Osteocyte (in vitro differentiated cells): ENCODE measurements at regions not wholly inside any gene's neighbourhood (a gene's known extent, or its start where the extent isn't known, plus 50 kb on each side); places are given as distances from the start of the nearest gene placed in this dataset.

Experiments used
- DNase-seq: peaks from one replicate; pipeline ENCODE4 v3.0.0; 2021; ENCODE audit warnings: mixed read lengths; ENCODE audit not compliant: unreplicated experiment; ENCODE audit errors: extremely low spot score
- H3K27ac Mint-ChIP-seq: one replicate; pipeline ENCODE4 v1.8.0; 2021; ENCODE audit warnings: mild to moderate bottlenecking, mixed read lengths; ENCODE audit not compliant: unreplicated experiment
- H3K27me3 Mint-ChIP-seq: one replicate; pipeline ENCODE4 v1.8.0; 2021; ENCODE audit warnings: mixed read lengths; ENCODE audit not compliant: unreplicated experiment
- H3K36me3 Mint-ChIP-seq: one replicate; pipeline ENCODE4 v1.8.0; 2021; ENCODE audit warnings: mixed read lengths; ENCODE audit not compliant: unreplicated experiment
- H3K4me1 Mint-ChIP-seq: one replicate; pipeline ENCODE4 v1.8.0; 2021; ENCODE audit warnings: mixed read lengths; ENCODE audit not compliant: unreplicated experiment
- H3K4me3 Mint-ChIP-seq: one replicate; pipeline ENCODE4 v1.8.0; 2021; ENCODE audit warnings: mild to moderate bottlenecking, moderate library complexity, mixed read lengths; ENCODE audit not compliant: unreplicated experiment
- H3K9me3 Mint-ChIP-seq: one replicate; pipeline ENCODE4 v1.8.0; 2021; ENCODE audit warnings: mixed read lengths; ENCODE audit not compliant: unreplicated experiment
- CTCF ChIP-seq: fragments of 200-600 bp; sonication (generic); IDR thresholded peaks from 2 replicates; pipeline ENCODE4 v1.5.0; 2021; ENCODE audit warnings: antibody characterized with exemption, mild to moderate bottlenecking, moderate library complexity

- no peak overlapping the region for H3K4me3 Mint-ChIP-seq
- no peaks in the 10 kb centered on the region for H3K27me3 Mint-ChIP-seq
- no peak overlapping the region for H3K27ac Mint-ChIP-seq
- H3K4me1 Mint-ChIP-seq, result peaks cover 5% of the 10 kb centered on the region
- no peak for DNase-seq
- TF ChIP-seq CTCF, result no peak
- H3K9me3 Mint-ChIP-seq, result no peaks in the 10 kb centered on the region
- no peaks in the 10 kb centered on the region for H3K36me3 Mint-ChIP-seq
These were observed 521.3 kb upstream of the LRRN3 start for GRCh38 chr7:110569486-110570205.

GRCh38 chr7:110573862-110574528 is 516.9 kb upstream of the LRRN3 start:
- Mint-ChIP-seq H3K36me3 (no peaks in the 10 kb centered on the region), H3K9me3 (no peaks in the 10 kb centered on the region), H3K27ac (no peak overlapping the region), H3K4me1 (peaks cover 5% of the 10 kb centered on the region), H3K27me3 (no peaks in the 10 kb centered on the region), H3K4me3 (no peak overlapping the region)
- no peak for DNase-seq
- no peak for TF ChIP-seq CTCF

- TF ChIP-seq CTCF, result no peak
- Mint-ChIP-seq H3K4me3 (no peak overlapping the region), H3K27ac (no peak overlapping the region), H3K36me3 (no peaks in the 10 kb centered on the region), H3K4me1 (peaks cover 4% of the 10 kb centered on the region), H3K9me3 (no peaks in the 10 kb centered on the region), H3K27me3 (no peaks in the 10 kb centered on the region)
- no peak for DNase-seq
These were observed 503.6 kb upstream of the LRRN3 start for GRCh38 chr7:110587294-110587693.

GRCh38 chr7:110590415-110590814 is 500.5 kb upstream of the LRRN3 start:
- H3K36me3 Mint-ChIP-seq, result no peaks in the 10 kb centered on the region
- peaks cover 8% of the 10 kb centered on the region for H3K4me1 Mint-ChIP-seq
- no peak overlapping the region for H3K27ac Mint-ChIP-seq
- DNase-seq, result no peak
- no peaks in the 10 kb centered on the region for H3K9me3 Mint-ChIP-seq
- no peaks in the 10 kb centered on the region for H3K27me3 Mint-ChIP-seq
- no peak for TF ChIP-seq CTCF
- no peak overlapping the region for H3K4me3 Mint-ChIP-seq

- H3K4me1 Mint-ChIP-seq, result peaks cover 8% of the 10 kb centered on the region
- H3K36me3 Mint-ChIP-seq, result no peaks in the 10 kb centered on the region
- no peaks in the 10 kb centered on the region for H3K27me3 Mint-ChIP-seq
- no peaks in the 10 kb centered on the region for H3K9me3 Mint-ChIP-seq
- H3K4me3 Mint-ChIP-seq, result no peak overlapping the region
- H3K27ac Mint-ChIP-seq, result no peak overlapping the region
- DNase-seq, result no peak
- no peak for TF ChIP-seq CTCF
These were observed 499.6 kb upstream of the LRRN3 start for GRCh38 chr7:110591341-110591740.
